Body of pancreas (tissue), 4 donors: ENCODE measurements at regions not wholly inside any gene's neighbourhood (a gene's known extent, or its start where the extent isn't known, plus 50 kb on each side); places are given as distances from the start of the nearest gene placed in this dataset.

ENCODE experiments used
- ATAC-seq: fragments of 150-250 bp; one replicate; pipeline ENCODE4 v1.9.1; 2016
- DNase-seq, 4 donors: peaks; one replicate each; pipeline ENCODE4 v3.0.0-alpha.2; 2019
- H3K27ac ChIP-seq, 4 donors: fragments of 200-600 bp; sonication (generic); 1 replicate in 3 of 4; 2 replicates in 1 of 4; pipeline versions ENCODE4 v1.5.1 to v1.6.1; 2016 to 2019; ENCODE audit warnings: mild to moderate bottlenecking in 1 of 4, mixed read lengths in 1 of 4, moderate library complexity in 1 of 4
- H3K27me3 ChIP-seq, 2 donors: fragments of 200-600 bp; sonication (generic); one replicate each; pipeline ENCODE4 v1.6.0; 2016; ENCODE audit warnings: mild to moderate bottlenecking in 1 of 2
- H3K36me3 ChIP-seq, 2 donors: fragments of 200-600 bp; sonication (generic); replicated peaks in 1 of 2; 2 replicates each; pipeline ENCODE4 v1.5.1; 2016; ENCODE audit warnings: low read depth in 2 of 2; ENCODE audit not compliant: insufficient read depth in 1 of 2
- H3K4me1 ChIP-seq: fragments of 200-600 bp; sonication (generic); one replicate; pipeline ENCODE4 v1.6.0; 2016
- H3K4me3 ChIP-seq, 2 donors: fragments of 200-600 bp; sonication (generic); 1 replicate in 1 of 2; 2 replicates in 1 of 2; pipeline ENCODE4 v1.5.1; 2016 to 2019
- H3K9me3 ChIP-seq, 3 donors: fragments of 200-600 bp; sonication (generic); 1 replicate in 2 of 3; 2 replicates in 1 of 3; pipeline ENCODE4 v1.5.1; 2016
- POLR2A ChIP-seq, 3 donors: fragments of 450-650 bp; IDR thresholded peaks; one replicate each; pipeline ENCODE4 v1.6.1; 2016; ENCODE audit warnings: antibody characterized with exemption in 3 of 3, mild to moderate bottlenecking in 2 of 3
- WGBS, 2 donors: methylation state at CpG; one replicate each; pipeline ENCODE4 v1.1.5; 2017; 5-methylcytosine and 5-hydroxymethylcytosine counted together
- intact Hi-C: fragments of 100-400 bp; cut with DNase I; formaldehyde crosslinking; loops from one replicate; pipeline ENCODE4 v1.15.1; 2023
- TF ChIP-seq, protein P1 (sequence below), 7 experiments: fragments of 450-650 bp in 4 of 7; fragments of 200-600 bp in 3 of 7; sonication (generic) in 3 of 7; IDR thresholded peaks; one replicate each; pipeline ENCODE4 v1.5.1; 2016 to 2019; ENCODE audit warnings: antibody characterized with exemption in 7 of 7

DNA sequence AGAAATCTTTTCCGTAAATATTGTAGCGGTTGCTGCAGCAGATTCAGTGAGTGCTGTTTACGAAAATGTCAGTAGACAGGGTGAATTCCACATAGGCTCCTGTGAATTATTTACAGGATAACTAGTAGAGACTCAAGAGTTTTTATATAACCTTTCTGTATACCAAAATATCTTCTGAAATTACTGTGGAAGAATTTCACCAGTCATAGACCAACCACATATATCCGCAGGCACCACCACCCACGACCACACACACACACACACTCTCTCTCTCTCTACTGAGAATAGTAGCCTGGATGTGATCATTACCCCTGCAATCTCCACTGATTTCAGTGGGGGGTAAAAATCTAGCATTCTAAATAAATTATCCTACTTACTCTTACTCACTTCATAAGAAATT is 341.8 kb downstream of the RBM43 start:
- Histone ChIP-seq H3K9me3 (no peaks in the 10 kb centered on the region), H3K27me3 (no peaks in the 10 kb centered on the region), H3K27ac (no peak overlapping the region), H3K4me3 (no peak overlapping the region), H3K36me3 (no peaks in the 10 kb centered on the region), H3K4me1 (no peaks in the 10 kb centered on the region)
- intact Hi-C loops, result no loop called here
- no peak for TF ChIP-seq POLR2A (IDR thresholded peaks at IDR 0.05)
- TF ChIP-seq, protein P1, sequence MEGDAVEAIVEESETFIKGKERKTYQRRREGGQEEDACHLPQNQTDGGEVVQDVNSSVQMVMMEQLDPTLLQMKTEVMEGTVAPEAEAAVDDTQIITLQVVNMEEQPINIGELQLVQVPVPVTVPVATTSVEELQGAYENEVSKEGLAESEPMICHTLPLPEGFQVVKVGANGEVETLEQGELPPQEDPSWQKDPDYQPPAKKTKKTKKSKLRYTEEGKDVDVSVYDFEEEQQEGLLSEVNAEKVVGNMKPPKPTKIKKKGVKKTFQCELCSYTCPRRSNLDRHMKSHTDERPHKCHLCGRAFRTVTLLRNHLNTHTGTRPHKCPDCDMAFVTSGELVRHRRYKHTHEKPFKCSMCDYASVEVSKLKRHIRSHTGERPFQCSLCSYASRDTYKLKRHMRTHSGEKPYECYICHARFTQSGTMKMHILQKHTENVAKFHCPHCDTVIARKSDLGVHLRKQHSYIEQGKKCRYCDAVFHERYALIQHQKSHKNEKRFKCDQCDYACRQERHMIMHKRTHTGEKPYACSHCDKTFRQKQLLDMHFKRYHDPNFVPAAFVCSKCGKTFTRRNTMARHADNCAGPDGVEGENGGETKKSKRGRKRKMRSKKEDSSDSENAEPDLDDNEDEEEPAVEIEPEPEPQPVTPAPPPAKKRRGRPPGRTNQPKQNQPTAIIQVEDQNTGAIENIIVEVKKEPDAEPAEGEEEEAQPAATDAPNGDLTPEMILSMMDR (IDR thresholded peaks at IDR 0.05), result no peak
- no peak for ATAC-seq
- DNase-seq, result no peak
- 23 to 32% methylated on average over 5 of the region's 5 CpGs for WGBS, 2 donors

DNA sequence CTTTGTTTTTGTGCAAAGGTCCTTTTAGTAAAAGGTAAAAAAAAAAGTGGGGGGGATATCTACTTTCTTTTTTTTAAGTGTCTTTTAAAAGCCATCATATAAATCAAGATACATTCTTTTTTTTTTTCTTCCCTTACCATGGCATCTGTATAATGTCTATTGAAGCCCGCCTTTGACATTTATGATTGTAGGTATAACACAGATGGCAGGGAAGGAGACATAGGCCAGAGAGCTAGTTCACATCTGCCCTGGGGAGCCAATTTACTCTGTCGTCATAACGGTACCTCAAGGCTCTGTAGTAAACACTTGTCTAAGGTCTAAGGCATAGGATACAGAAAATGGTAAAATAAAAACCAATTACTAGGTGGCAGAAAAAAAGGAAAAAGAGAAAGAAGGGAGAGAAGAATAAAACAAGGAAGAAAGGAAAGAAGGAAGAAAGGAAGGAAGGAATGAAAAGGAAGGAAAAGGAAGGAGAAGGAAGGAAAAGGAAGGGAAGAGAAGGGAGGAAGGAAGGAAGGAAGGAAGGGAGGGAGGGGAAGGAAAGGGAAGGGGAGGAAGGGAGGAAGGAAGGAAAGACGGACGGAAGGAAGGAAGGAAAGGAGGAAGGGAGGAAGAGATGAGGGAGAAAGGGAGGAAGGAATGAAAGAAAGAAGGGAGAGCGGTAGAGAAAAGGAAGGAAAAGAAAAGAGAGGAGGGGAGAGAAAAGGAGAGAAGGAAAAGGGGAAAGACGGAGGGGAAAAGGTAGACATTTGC is 343.5 kb downstream of the RBM43 start:
- intact Hi-C loops, result no loop called here
- Histone ChIP-seq H3K9me3 (no peaks in the 10 kb centered on the region), H3K4me3 (no peak overlapping the region), H3K27ac (no peak overlapping the region), H3K4me1 (no peaks in the 10 kb centered on the region), H3K27me3 (no peaks in the 10 kb centered on the region), H3K36me3 (no peaks in the 10 kb centered on the region)
- 68 to 75% methylated on average over 7 of the region's 7 CpGs for WGBS, 2 donors
- DNase-seq, result no peak
- ATAC-seq, result no peak
- TF ChIP-seq POLR2A (IDR thresholded peaks at IDR 0.05), result no peak
- TF ChIP-seq, protein P1 (IDR thresholded peaks at IDR 0.05), result no peak

DNA sequence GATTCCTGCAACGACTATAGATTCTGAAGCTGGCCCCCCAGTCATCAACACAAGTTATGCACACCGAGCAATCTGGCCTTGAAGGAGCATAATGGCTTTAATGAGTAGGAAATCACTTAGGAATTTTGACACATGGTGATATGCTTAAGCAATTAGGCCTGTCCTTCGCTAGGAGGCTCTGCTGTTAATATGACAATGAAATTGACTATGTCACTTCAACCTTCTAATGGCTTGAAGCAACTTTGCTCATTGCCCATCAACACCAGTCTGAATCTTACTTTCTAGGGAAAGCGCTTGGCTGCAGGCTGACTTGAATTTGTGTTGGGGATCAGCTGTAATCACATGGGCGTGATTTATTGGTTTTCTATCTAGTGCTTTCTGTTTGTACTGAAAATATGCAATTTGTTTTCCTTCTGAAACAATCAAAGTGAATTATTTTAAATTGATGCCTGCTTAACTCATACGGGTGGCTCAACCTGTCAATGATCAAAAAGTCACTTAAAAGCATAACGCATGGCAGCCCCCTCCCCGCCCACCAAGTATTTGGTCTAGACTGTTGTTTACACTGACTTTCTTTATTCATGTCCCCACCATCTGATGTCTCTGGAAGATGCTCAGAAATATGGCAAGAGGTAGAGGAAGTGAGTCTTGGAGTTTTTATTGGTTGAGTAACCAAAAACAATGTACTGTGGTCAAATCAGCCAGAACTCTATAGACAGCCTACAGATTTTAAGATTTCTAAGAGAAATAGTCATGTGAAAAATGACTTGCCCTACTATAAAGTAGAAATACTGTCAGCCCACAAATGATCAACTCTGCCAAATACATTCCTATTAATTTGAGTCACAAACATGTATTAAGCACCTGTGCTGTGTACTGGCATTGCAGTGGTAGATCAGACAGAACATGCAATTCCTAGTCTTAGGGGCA is 344.9 kb downstream of the RBM43 start:
- H3K27ac ChIP-seq, result no peak overlapping the region
- no peaks in the 10 kb centered on the region for H3K4me1 ChIP-seq
- H3K36me3 ChIP-seq, result no peaks in the 10 kb centered on the region
- TF ChIP-seq POLR2A (IDR thresholded peaks at IDR 0.05), result no peak
- TF ChIP-seq, protein P1 (IDR thresholded peaks at IDR 0.05), result no peak
- intact Hi-C loops, result no loop called here
- H3K4me3 ChIP-seq, result no peak overlapping the region
- H3K27me3 ChIP-seq, result no peaks in the 10 kb centered on the region
- DNase-seq (no peak), ATAC-seq (no peak)
- no peaks in the 10 kb centered on the region for H3K9me3 ChIP-seq
- 26 to 38% methylated on average over 8 of the region's 8 CpGs for WGBS, 2 donors

DNA sequence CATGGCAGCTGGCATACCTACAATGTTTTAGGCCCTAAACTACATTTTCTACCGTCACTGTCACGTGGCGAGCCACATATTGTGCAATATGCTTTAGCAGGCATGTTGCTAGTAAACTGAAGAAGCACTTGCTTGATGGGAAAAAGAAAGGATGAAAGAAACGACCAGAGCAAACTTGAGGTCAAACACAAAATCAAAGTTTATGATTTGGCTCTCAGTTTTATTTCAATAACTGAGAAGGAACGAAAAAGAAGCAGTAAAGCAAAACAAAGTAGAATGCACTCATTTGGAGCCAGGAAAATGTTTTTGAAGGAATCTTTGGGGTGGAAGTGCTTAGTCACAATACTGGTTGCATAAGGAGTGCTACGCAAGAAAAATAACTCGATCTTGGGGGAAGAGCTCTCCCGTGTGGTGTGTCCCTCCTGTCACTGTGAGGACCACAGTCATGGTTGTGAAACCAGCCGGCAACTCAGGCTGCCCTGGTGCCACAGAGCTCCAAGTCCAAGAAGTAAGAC is 349.8 kb downstream of the RBM43 start:
- no peak overlapping the region for H3K27ac ChIP-seq
- H3K4me1 ChIP-seq, result no peaks in the 10 kb centered on the region
- no peak for TF ChIP-seq POLR2A (IDR thresholded peaks at IDR 0.05)
- TF ChIP-seq, protein P1 (IDR thresholded peaks at IDR 0.05), result no peak
- intact Hi-C loops, result no loop called here
- no peaks in the 10 kb centered on the region for H3K36me3 ChIP-seq
- 37 to 45% methylated on average over 9 of the region's 9 CpGs for WGBS, 2 donors
- H3K27me3 ChIP-seq, result no peaks in the 10 kb centered on the region
- no peak overlapping the region for H3K4me3 ChIP-seq
- H3K9me3 ChIP-seq, result no peaks in the 10 kb centered on the region
- ATAC-seq (peak; percentile 64), DNase-seq (peak in 3 of 4 donors; percentile 21 to 43 (median 35))
